ENCODE measurements at regions not wholly inside any gene's neighbourhood (a gene's known extent, or its start where the extent isn't known, plus 50 kb on each side); places are given as distances from the start of the nearest gene placed in this dataset.
"Not testable (repeated sequence)": the region's sequence is repeated elsewhere in the genome, so short reads cannot be mapped to it uniquely, and the experiment has no call there.

GRCh38 chr6:103720393-103720792 lies 1139.3 kb downstream of the HACE1 start:
- DNase-seq, result no peak

- no peak for DNase-seq
These were observed 1140.2 kb downstream of the HACE1 start for GRCh38 chr6:103719545-103719944.

- DNase-seq, result no peak
These were observed 1144.5 kb downstream of the HACE1 start for GRCh38 chr6:103715269-103715668.

- not testable (repeated sequence) for DNase-seq
These were observed 1150.5 kb downstream of the HACE1 start for GRCh38 chr6:103709236-103709635.

- no peak for DNase-seq
These were observed 1152.0 kb downstream of the HACE1 start for GRCh38 chr6:103707596-103708325.

GRCh38 chr6:103699769-103700168 lies 1160.0 kb downstream of the HACE1 start:
- DNase-seq, result no peak

GRCh38 chr6:103687430-103687829 lies 1172.3 kb downstream of the HACE1 start:
- DNase-seq, result no peak

GRCh38 chr6:103680116-103680515 lies 1179.6 kb downstream of the HACE1 start:
- no peak for DNase-seq

- no peak for DNase-seq
These were observed 1182.4 kb downstream of the HACE1 start for GRCh38 chr6:103677290-103677689.

GRCh38 chr6:103675807-103676406 lies 1183.8 kb downstream of the HACE1 start:
- no peak for DNase-seq

GRCh38 chr6:103674790-103675189 lies 1184.9 kb downstream of the HACE1 start:
- no peak for DNase-seq

- DNase-seq, result no peak
These were observed 1187.5 kb downstream of the HACE1 start for GRCh38 chr6:103672169-103672568.

- DNase-seq, result no peak
These were observed 1230.1 kb downstream of the HACE1 start for GRCh38 chr6:103629613-103630012.

- DNase-seq, result no peak
These were observed 1242.1 kb downstream of the HACE1 start for GRCh38 chr6:103617642-103618041.

GRCh38 chr6:103587722-103588121 lies 1272.0 kb downstream of the HACE1 start:
- no peak for DNase-seq

- no peak for DNase-seq
These were observed 1281.6 kb downstream of the HACE1 start for GRCh38 chr6:103578115-103578514.

- no peak for DNase-seq
These were observed 1289.3 kb downstream of the HACE1 start for GRCh38 chr6:103570431-103570830.

- no peak for DNase-seq
These were observed 1304.8 kb downstream of the HACE1 start for GRCh38 chr6:103554911-103555310.

GRCh38 chr6:103538381-103538780 lies 1321.3 kb downstream of the HACE1 start:
- no peak for DNase-seq

GRCh38 chr6:103534814-103535213 lies 1324.9 kb downstream of the HACE1 start:
- DNase-seq, result no peak

- no peak for DNase-seq
These were observed 1325.6 kb downstream of the HACE1 start for GRCh38 chr6:103534095-103534494.

GRCh38 chr6:103522045-103522444 lies 1337.7 kb downstream of the HACE1 start:
- DNase-seq, result no peak

- no peak for DNase-seq
These were observed 1343.4 kb downstream of the HACE1 start for GRCh38 chr6:103516336-103516735.

GRCh38 chr6:103507052-103507451 lies 1352.7 kb downstream of the HACE1 start:
- DNase-seq, result no peak

- DNase-seq, result no peak
These were observed 1354.6 kb downstream of the HACE1 start for GRCh38 chr6:103505155-103505518.
